GM21381 (cell line): ENCODE measurements at regions not wholly inside any gene's neighbourhood (a gene's known extent, or its start where the extent isn't known, plus 50 kb on each side); places are given as distances from the start of the nearest gene placed in this dataset.
"Not testable (repeated sequence)": the region's sequence is repeated elsewhere in the genome, so short reads cannot be mapped to it uniquely, and the experiment has no call there.

Experiments
- ATAC-seq: cut with Tn5 transposase; IDR thresholded peaks from one replicate; pipeline ENCODE4 v1.9.1; 2021; ENCODE audit warnings: mild to moderate bottlenecking, moderate library complexity; ENCODE audit not compliant: unreplicated experiment

GRCh38 chr2:16927398-16927797 lies 261.8 kb upstream of the CYRIA start:
- no peak for ATAC-seq

- no peak for ATAC-seq
Observed at GRCh38 chr2:16925145-16925544, 259.5 kb upstream of the CYRIA start.

GRCh38 chr2:16915341-16915755 lies 249.7 kb upstream of the CYRIA start:
- not testable (repeated sequence) for ATAC-seq

- no peak for ATAC-seq
Observed at GRCh38 chr2:16911746-16912145, 246.1 kb upstream of the CYRIA start.

- ATAC-seq, result no peak
Observed at GRCh38 chr2:16908656-16909055, 243.0 kb upstream of the CYRIA start.

GRCh38 chr2:16907645-16908282 lies 242.1 kb upstream of the CYRIA start:
- ATAC-seq, result no peak

- not testable (repeated sequence) for ATAC-seq
Observed at GRCh38 chr2:16905325-16905724, 239.7 kb upstream of the CYRIA start.

- peak; percentile 84 for ATAC-seq
Observed at GRCh38 chr2:16900405-16901025, 234.9 kb upstream of the CYRIA start.

GRCh38 chr2:16899958-16900357 lies 234.3 kb upstream of the CYRIA start:
- ATAC-seq, result no peak

GRCh38 chr2:16890081-16890480 lies 224.4 kb upstream of the CYRIA start:
- ATAC-seq, result no peak

- no peak for ATAC-seq
Observed at GRCh38 chr2:16885027-16885426, 219.4 kb upstream of the CYRIA start.

GRCh38 chr2:16882706-16883105 lies 217.1 kb upstream of the CYRIA start:
- no peak for ATAC-seq

- ATAC-seq, result no peak
Observed at GRCh38 chr2:16881122-16881521, 215.5 kb upstream of the CYRIA start.

- ATAC-seq, result no peak
Observed at GRCh38 chr2:16871411-16871810, 205.8 kb upstream of the CYRIA start.

GRCh38 chr2:16870491-16871076 lies 204.9 kb upstream of the CYRIA start:
- no peak for ATAC-seq

- ATAC-seq, result no peak
Observed at GRCh38 chr2:16869711-16870110, 204.1 kb upstream of the CYRIA start.

- ATAC-seq, result no peak
Observed at GRCh38 chr2:16862471-16862870, 196.8 kb upstream of the CYRIA start.

GRCh38 chr2:16861530-16861929 lies 195.9 kb upstream of the CYRIA start:
- ATAC-seq, result no peak

GRCh38 chr2:16861111-16861510 lies 195.5 kb upstream of the CYRIA start:
- no peak for ATAC-seq

- no peak for ATAC-seq
Observed at GRCh38 chr2:16860627-16861026, 195.0 kb upstream of the CYRIA start.

- no peak for ATAC-seq
Observed at GRCh38 chr2:16855183-16855582, 189.5 kb upstream of the CYRIA start.

GRCh38 chr2:16853088-16853487 lies 187.5 kb upstream of the CYRIA start:
- ATAC-seq, result no peak
